ENCODE measurements at regions not wholly inside any gene's neighbourhood (a gene's known extent, or its start where the extent isn't known, plus 50 kb on each side); places are given as distances from the start of the nearest gene placed in this dataset.

GRCh38 chr1:14055442-14056223 lies 355.6 kb downstream of the PRDM2 start:
- DNase-seq = no peak

- DNase-seq = no peak
Observed at GRCh38 chr1:14057640-14058039, 357.7 kb downstream of the PRDM2 start.

GRCh38 chr1:14061204-14061603 lies 361.2 kb downstream of the PRDM2 start:
- no peak for DNase-seq

GRCh38 chr1:14061722-14062121 lies 361.7 kb downstream of the PRDM2 start:
- no peak for DNase-seq

GRCh38 chr1:14062669-14063068 lies 362.7 kb downstream of the PRDM2 start:
- no peak for DNase-seq

GRCh38 chr1:14064649-14065442 lies 364.9 kb downstream of the PRDM2 start:
- no peak for DNase-seq

GRCh38 chr1:14065486-14065885 lies 365.5 kb downstream of the PRDM2 start:
- DNase-seq = no peak

- no peak for DNase-seq
Observed at GRCh38 chr1:14067036-14067435, 367.0 kb downstream of the PRDM2 start.

GRCh38 chr1:14067711-14068110 lies 367.7 kb downstream of the PRDM2 start:
- DNase-seq = no peak

- DNase-seq = no peak
Observed at GRCh38 chr1:14071581-14071980, 371.6 kb downstream of the PRDM2 start.

- DNase-seq = no peak
Observed at GRCh38 chr1:14080653-14081052, 380.7 kb downstream of the PRDM2 start.

- no peak for DNase-seq
Observed at GRCh38 chr1:14082331-14082730, 382.3 kb downstream of the PRDM2 start.

GRCh38 chr1:14083277-14083676 lies 383.3 kb downstream of the PRDM2 start:
- no peak for DNase-seq

- no peak for DNase-seq
Observed at GRCh38 chr1:14083706-14084105, 383.7 kb downstream of the PRDM2 start.

- no peak for DNase-seq
Observed at GRCh38 chr1:14090062-14090461, 390.1 kb downstream of the PRDM2 start.

- no peak for DNase-seq
Observed at GRCh38 chr1:14090531-14090930, 390.5 kb downstream of the PRDM2 start.

GRCh38 chr1:14094611-14095400 lies 394.8 kb downstream of the PRDM2 start:
- no peak for DNase-seq

GRCh38 chr1:14098294-14098913 lies 398.4 kb downstream of the PRDM2 start:
- DNase-seq = no peak

GRCh38 chr1:14100444-14100843 lies 400.5 kb downstream of the PRDM2 start:
- DNase-seq = no peak

- DNase-seq = no peak
Observed at GRCh38 chr1:14100919-14101318, 400.9 kb downstream of the PRDM2 start.

- DNase-seq = no peak
Observed at GRCh38 chr1:14102180-14102579, 402.2 kb downstream of the PRDM2 start.

GRCh38 chr1:14103878-14104430 lies 404.0 kb downstream of the PRDM2 start:
- DNase-seq = no peak

GRCh38 chr1:14106126-14106525 lies 406.1 kb downstream of the PRDM2 start:
- DNase-seq = no peak
